ENCODE measurements at regions not wholly inside any gene's neighbourhood (a gene's known extent, or its start where the extent isn't known, plus 50 kb on each side); places are given as distances from the start of the nearest gene placed in this dataset.

- TF ChIP-seq CHD2 (IDR thresholded peaks at IDR 0.05; ENCODE audit: low read depth, low read length): no peak
- TF ChIP-seq ZNF398 (CRISPR knock-in tag; IDR thresholded peaks at IDR 0.05): no peak
- no peak for TF ChIP-seq JUN (IDR thresholded peaks at IDR 0.05; ENCODE audit: borderline replicate concordance, low read depth, low read length)
- TF ChIP-seq JUN (CRISPR knock-in tag; IDR thresholded peaks at IDR 0.05; ENCODE audit: borderline replicate concordance): no peak
- no peak for TF ChIP-seq ZNF431 (CRISPR knock-in tag; IDR thresholded peaks at IDR 0.05)
- TF ChIP-seq CTCF (IDR thresholded peaks at IDR 0.05 in 2 of 3, conservative IDR thresholded peaks at IDR 0.05 in 1 of 3; ENCODE audit: insufficient read depth in 2 of 3, low read depth in 1 of 3, low read length in 3 of 3): no peak
- TF ChIP-seq USF1 (CRISPR knock-in tag; IDR thresholded peaks at IDR 0.05): no peak
- no peak for TF ChIP-seq SPI1 (IDR thresholded peaks at IDR 0.05; ENCODE audit: borderline replicate concordance, low read depth, low read length)
- no peak for TF ChIP-seq ATF3 (IDR thresholded peaks at IDR 0.05)
- TF ChIP-seq ATF3 (CRISPR knock-in tag; conservative IDR thresholded peaks at IDR 0.05): no peak
- no peak for TF ChIP-seq E2F5 (CRISPR knock-in tag; IDR thresholded peaks at IDR 0.05)
Observed at GRCh38 chr14:92254786-92255185, 68.2 kb upstream of the SLC24A4 start.

Data from K562 (cell line).